ENCODE measurements at regions not wholly inside any gene's neighbourhood (a gene's known extent, or its start where the extent isn't known, plus 50 kb on each side); places are given as distances from the start of the nearest gene placed in this dataset.

GRCh38 chrX:143094417-143095023, 68.8 kb downstream of the SPANXN4 start:
- Histone ChIP-seq H3K4me2 (ENCODE audit: low read depth, low read length) (no peak overlapping the region), H3K9me1 (ENCODE audit: insufficient read depth, low read length) (no peaks in the 10 kb centered on the region), H4K8ac (ENCODE audit: low read depth in 2 of 2, low read length in 2 of 2) (no peak overlapping the region), H4K20me1 (ENCODE audit: insufficient read depth, low read length) (no peaks in the 10 kb centered on the region), H3K18ac (ENCODE audit: low read depth, low read length) (no peak overlapping the region), H3K4ac (ENCODE audit: low read depth, low read length) (no peak overlapping the region), H2BK20ac (ENCODE audit: low read depth, low read length) (no peak overlapping the region), H3K36me3 (ENCODE audit: control insufficient read depth, insufficient read depth, low read length) (no peaks in the 10 kb centered on the region), H3K9me3 (ENCODE audit: control insufficient read depth, insufficient read depth, low read length) (peaks cover 2% of the 10 kb centered on the region), H2BK120ac (ENCODE audit: low read depth, low read length) (no peak overlapping the region), H4K91ac (ENCODE audit: insufficient read depth, low read depth, low read length) (no peak overlapping the region), H3K79me1 (ENCODE audit: low read depth in 1 of 2, low read length in 2 of 2) (no peaks in the 10 kb centered on the region), H2BK15ac (ENCODE audit: low read depth, low read length) (no peak overlapping the region), H3K23ac (ENCODE audit: low read depth, low read length) (no peak overlapping the region), H3K14ac (replicated peaks; ENCODE audit: low read depth, low read length) (no peak overlapping the region), H2AK9ac (replicated peaks; ENCODE audit: low read depth, low read length, poor library complexity) (no peak overlapping the region), H2AK5ac (ENCODE audit: low read depth, low read length) (no peak overlapping the region), H2BK5ac (ENCODE audit: low read depth, low read length, poor library complexity, severe bottlenecking) (no peak overlapping the region), H3K27ac (ENCODE audit: insufficient read depth, low read length) (no peak overlapping the region), H3K56ac (ENCODE audit: extremely low read depth, insufficient read depth, low read length) (no peak overlapping the region), H3K9ac (ENCODE audit: low read depth, low read length) (no peak overlapping the region), H3K27me3 (ENCODE audit: control insufficient read depth, insufficient read depth, low read length) (no peaks in the 10 kb centered on the region), H3K4me3 (ENCODE audit: insufficient read depth, low read depth, low read length) (no peak overlapping the region), H4K5ac (ENCODE audit: low read depth, low read length) (no peak overlapping the region), H3K4me1 (ENCODE audit: control insufficient read depth, insufficient read depth, low read length) (no peaks in the 10 kb centered on the region), H2AFZ (replicated peaks; ENCODE audit: low read length, poor library complexity) (no peak overlapping the region)
- WGBS, 2 experiments (ENCODE audit: extremely low coverage in 2 of 2, insufficient read length in 1 of 2): no CpG with 5 or more reads among the region's 7 CpGs
- POLR2A ChIA-PET (ENCODE audit: unreplicated experiment): no interaction called here
- TF ChIP-seq RAD21 (IDR thresholded peaks at IDR 0.05; ENCODE audit: low read length): no peak
- TF ChIP-seq ELK1 (IDR thresholded peaks at IDR 0.05; ENCODE audit: borderline replicate concordance, low read depth, low read length): no peak
- TF ChIP-seq CTCF (conservative IDR thresholded peaks at IDR 0.05; ENCODE audit: low read depth, low read length): no peak
- TF ChIP-seq USF2 (IDR thresholded peaks at IDR 0.05; ENCODE audit: low read depth, low read length): no peak
- TF ChIP-seq FOS (IDR thresholded peaks at IDR 0.05; ENCODE audit: low read depth, low read length): no peak
- no peak for TF ChIP-seq NFE2L2 (IDR thresholded peaks at IDR 0.05; ENCODE audit: low read depth, low read length)
- no peak for TF ChIP-seq CEBPB (IDR thresholded peaks at IDR 0.05; ENCODE audit: low read depth, low read length)
- TF ChIP-seq BHLHE40 (IDR thresholded peaks at IDR 0.05; ENCODE audit: low read depth, low read length): no peak
- no peak for TF ChIP-seq MAFK (IDR thresholded peaks at IDR 0.05; ENCODE audit: low read depth, low read length)
- no peak for TF ChIP-seq MXI1 (IDR thresholded peaks at IDR 0.05; ENCODE audit: borderline replicate concordance, low read depth, low read length)
- TF ChIP-seq POLR2A (IDR thresholded peaks at IDR 0.05; ENCODE audit: low read depth, low read length): no peak
- TF ChIP-seq RFX5 (IDR thresholded peaks at IDR 0.05; ENCODE audit: low read depth, low read length): no peak
- no peak for TF ChIP-seq SMC3 (IDR thresholded peaks at IDR 0.05; ENCODE audit: low read depth, low read length)
- no peak for TF ChIP-seq MAZ (IDR thresholded peaks at IDR 0.05; ENCODE audit: borderline replicate concordance, low read depth, low read length)
- TF ChIP-seq CHD1 (IDR thresholded peaks at IDR 0.05; ENCODE audit: low read depth, low read length): no peak
- no peak for TF ChIP-seq RCOR1 (IDR thresholded peaks at IDR 0.05; ENCODE audit: insufficient replicate concordance, low read length)
- CTCF ChIA-PET: no interaction called here
- dilution Hi-C loops (cut with HindIII; ENCODE audit: low sequenced_read_pairs, unreplicated experiment) (no loop called here), intact Hi-C loops (cut with micrococcal nuclease) (no loop called here), in situ Hi-C loops (cut with MboI; ENCODE audit: low sequenced_read_pairs) (no loop called here)
- ATAC-seq (ENCODE audit: low read depth) (no peak), DNase-seq (no peak)
- BruUV-seq (replicated peaks): no TSS peak

All from IMR-90 (cell line).